Hippocampal formation (tissue), 2 donors: ENCODE measurements at regions not wholly inside any gene's neighbourhood (a gene's known extent, or its start where the extent isn't known, plus 50 kb on each side); places are given as distances from the start of the nearest gene placed in this dataset.

Source experiments
- DNase-seq, 2 donors: peaks; one replicate each; lab custom pipeline; 2025; lab: John Stamatoyannopoulos, UW

DNA sequence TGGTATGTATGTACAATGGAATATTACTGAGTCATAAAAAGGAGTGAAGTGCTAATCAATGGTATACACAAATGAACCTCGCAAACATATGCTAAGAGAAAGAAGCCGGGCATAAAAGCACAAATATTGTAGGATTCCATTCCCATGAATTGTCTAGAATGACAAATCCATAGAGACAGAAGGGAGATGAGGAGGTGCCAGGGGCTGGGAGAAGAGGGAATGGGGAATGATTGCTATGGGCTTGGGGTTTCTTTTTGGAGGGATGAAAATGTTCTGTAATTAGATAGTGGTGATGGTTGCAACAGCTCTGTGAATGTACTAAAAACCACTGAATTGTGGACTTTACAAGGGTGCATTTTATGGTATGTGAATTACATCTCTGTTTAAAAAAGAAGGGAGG is 73.5 kb downstream of the GLI2 start:
- DNase-seq = no peak

DNA sequence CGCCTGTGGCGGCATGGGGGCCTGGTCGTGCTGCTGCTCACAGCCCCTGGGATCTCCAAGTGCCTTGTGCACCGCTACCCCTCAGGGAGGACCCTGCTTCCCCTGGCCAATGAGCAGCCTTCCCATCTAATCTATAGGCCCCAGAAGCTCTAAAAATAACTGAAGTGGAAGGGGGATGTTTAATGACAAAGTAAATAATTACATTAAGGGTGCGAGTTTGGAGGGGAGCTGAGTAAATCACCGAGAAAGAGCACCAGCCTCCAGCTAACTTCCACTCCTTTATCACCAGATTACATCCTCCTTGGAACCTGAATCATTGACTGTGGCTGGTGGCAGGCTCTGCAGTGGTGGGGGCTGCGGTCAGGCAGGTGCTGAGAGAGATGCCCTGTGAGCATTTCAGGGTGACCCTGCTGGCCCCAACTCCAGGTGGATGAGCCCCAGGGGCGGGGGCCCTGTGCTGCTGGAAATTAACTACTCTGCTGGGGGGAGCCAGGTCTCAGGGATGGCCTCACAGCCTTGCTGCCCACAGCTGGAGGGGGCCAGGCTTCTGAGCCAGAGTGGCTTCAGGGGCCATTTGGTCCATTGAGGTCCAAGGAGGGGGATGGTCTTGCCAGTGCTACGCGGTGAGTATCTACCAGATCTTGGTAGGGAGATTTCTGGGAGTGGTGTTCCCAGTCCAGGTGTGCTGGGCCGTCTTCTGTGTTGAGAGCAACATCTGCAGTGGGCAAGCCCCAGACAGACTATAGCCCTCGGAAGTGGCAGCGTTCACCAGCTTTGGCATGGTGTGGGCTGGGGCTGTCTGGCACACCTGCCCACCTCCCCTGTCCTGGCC is 74.2 kb downstream of the GLI2 start:
- DNase-seq = no peak

DNA sequence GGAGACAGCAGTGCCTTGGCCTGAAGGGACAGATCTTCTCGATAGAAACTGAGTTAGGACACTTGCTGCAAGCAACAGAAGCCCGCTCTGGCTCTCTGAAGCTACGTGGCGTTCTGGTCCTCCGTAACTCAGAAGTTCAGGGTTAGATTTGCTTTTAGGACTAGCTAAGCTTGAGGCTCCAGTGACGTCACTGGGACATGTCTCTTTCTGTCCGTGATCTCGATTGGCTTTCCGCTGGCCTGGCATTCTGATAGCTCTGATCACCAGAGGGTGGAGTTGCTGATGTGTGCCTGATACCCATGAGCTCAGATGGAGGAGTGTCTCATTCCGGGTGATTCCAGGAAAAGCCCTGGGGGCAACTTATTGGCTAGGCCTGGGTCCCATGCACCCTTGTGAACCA is 75.0 kb downstream of the GLI2 start:
- DNase-seq = no peak

DNA sequence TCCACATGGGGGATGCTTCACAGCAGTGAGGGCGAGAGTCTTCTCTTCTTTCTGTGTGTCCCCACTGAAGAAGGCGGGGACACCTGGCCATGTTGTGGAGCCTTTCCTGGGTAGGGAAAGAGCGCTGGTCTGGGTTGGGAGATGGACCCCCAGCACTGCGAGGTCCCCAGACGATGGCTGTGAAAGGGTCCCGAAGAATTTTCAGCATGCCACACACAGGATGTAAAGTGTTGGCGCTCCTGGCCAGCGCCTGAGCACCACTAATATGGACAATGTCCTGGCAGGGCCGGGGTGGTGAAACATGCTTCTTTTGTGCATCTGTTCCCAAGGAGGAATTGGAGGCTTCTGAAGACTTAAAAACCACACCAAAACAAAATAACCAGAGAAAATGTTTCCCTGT is 77.2 kb downstream of the GLI2 start:
- DNase-seq = no peak

DNA sequence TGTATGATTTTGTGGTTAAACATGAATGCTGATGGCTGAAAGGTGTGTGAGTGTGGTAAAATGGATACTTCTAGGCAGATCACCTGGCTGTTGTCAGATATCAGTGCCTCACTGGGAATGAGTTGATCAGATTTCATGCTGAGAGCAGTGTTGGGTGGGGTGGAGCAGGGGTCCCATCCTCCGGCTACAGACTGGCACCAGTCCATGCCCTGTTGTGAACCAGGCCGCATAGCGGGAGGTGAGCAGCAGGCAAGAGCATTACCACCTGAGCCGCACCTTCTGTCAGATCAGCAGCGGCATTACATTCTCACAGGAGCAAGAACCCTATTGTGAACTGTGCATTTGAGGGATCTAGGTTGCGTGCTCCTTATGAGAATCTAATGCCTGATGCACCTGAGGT is 78.7 kb downstream of the GLI2 start:
- no peak for DNase-seq

DNA sequence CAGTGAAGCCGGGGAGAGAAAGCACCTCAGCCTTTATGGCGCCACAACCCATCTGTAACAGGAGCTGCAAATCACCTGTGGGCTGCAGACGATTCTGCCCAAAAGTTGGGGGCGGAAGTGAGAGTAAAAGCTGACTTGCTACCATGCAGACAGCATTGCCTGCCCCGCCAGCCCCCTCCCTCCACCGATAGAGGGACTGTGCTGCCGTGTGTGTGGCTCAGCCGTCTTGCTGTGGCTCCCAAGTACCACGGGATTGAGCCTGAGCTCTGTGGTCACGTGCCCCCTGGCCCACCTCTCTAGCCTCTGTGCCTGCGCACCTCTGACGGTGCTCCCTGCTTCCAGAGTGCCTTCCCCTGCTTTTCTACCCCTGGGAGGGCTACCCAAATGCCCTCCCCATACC is 79.6 kb downstream of the GLI2 start:
- DNase-seq = no peak

DNA sequence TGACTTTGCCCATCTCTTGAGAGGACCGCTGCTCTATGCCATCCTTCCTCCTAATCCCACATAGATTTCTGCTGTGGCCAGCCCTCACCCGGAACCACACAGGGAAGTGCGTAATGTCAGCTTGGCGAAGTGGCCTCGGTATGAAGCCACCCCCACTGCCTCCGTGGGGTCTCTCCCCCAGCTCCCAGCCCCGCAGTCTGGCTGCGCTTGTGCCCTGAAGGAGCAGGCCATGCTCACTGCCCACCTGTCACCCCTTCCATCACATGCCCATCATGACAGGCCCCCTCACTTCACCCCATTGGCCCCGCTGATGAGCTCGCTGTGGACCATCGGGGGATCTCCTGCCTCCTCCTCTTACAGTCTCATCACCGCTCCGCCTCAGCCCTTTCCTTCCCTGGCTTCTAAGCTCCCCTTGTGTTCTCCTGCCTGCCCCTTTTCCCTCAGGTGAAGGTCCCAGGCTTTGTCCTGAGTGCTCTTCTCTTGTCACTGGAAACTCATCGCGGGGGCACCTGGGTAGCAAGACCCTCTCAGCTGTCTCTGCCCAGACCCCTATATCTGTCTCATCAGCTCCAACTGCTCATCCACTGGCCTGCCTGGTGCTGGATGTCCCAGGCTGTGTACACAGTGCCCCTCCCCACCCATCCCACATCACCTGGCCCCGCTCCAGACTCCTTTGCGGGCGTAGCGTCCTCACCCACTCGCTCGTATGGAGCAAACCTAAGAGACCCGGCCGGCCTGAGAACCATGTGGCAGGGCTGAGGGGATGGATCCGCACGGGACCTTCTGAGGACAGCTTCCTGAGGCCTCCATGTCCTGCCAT is 81.7 kb downstream of the GLI2 start:
- DNase-seq = no peak

DNA sequence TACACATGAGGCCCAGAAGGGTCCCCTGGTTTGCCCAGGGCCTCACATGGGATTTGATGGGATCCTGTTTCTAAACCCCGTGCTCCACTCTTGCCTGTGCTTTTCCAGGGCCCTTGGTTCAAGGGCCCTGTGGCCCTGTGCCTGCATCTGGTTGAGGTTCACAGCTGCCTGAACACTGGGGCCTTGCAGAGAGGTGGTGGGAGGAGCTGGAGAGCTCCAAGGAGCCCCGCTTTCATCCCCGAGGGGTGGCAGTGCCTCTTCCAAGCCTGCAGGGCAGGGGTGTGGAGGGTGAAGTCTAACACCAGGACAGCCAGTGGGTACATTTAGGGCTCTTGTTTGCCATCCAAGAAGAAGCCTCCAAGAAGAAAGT is 82.3 kb downstream of the GLI2 start:
- DNase-seq = no peak

DNA sequence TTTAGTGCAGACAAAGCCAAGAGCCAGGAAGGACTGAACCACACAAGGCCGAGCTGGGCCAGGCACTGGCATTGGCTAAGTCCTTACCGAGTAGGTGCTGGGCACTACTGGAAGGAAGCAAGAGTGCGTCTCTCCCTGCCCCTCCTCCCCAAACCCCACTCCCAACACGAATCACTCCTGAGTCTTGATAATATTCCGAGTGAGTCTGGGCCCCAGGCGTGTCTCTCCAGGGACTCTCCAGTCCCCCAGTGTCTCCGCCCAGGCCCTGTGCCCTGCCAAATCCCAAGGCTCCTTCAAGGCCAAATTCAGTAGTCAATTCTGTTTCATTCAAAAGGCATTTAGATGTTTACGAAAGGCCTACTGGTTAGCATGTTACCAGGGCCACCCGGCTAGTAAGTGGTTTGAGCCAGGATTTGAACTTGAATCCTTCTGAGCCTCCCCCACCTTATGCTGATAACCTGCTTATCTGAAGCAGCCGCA is 82.8 kb downstream of the GLI2 start:
- no peak for DNase-seq

DNA sequence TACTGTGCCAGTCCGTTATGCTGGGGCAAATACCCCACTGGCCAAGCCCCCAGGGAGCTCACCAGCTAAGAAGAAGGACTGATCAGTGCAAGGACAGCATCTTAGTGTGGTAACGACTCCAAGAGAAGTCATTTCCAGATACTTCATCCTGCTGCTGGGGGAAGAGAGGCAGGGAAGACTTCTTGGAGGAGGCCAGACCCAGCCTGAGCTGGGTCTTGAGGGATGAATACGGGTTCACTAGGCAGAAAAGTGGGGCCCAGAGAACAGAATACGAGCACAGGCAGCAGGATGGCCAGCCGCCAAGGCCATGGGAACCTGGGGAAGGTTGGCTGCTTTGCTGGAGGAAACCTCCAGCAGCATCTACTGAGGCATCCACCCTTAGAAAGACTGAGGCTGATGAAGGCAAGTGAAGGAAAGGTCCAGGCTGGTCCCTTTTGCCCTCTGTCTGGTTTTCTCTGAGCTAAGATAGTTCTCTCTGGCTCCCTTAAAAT is 84.1 kb downstream of the GLI2 start:
- DNase-seq = no peak

DNA sequence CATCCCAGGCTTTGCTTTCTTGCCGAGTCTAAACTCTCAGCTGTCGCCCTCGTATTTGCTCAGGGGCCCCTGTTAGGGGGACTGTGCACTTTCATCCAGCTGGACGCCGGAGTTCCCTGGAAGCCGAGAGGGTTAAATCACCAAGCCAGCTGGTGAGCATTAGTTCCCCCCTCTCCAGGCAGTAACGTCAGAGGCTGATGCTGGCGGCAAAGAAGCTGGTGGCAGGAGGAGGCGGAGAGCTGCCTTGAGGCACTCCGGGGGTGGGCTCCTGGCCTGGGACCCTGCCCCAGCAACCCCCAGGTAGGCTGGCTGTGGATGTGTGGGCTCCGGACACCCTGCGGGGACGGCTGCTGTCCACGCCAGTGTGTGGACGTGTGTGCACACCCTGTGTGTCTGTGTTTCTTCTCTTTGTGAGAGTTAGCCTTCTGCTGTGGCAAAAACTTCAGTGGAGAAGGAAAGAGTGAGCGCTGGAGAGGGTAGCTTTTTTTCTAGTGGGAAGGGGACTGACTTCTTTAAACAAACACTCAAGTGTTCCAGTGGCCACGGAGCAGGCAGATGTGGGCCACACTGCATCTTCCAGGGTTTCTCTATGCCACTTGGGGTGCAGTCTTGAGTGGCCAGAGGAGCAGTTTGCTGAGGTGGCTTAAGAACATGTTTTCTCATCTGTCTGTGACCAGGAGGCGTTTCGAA is 84.7 kb downstream of the GLI2 start:
- no peak for DNase-seq

DNA sequence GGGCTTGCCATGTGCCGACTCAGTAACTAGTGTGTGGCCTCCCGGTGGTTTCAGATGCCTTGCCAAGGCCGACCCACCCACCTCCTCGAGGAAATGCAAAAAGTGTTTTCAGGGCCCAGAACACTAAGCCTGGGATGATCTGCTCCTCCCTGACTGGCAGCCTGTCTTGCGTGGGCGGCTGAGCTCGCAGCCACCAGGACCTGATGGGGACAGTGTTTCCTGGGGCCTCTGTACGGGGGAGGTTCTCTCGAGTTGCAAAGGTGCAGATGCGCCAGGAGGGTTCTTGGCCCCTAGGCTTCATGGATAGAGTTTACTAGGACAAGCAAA is 85.2 kb downstream of the GLI2 start:
- DNase-seq = no peak

DNA sequence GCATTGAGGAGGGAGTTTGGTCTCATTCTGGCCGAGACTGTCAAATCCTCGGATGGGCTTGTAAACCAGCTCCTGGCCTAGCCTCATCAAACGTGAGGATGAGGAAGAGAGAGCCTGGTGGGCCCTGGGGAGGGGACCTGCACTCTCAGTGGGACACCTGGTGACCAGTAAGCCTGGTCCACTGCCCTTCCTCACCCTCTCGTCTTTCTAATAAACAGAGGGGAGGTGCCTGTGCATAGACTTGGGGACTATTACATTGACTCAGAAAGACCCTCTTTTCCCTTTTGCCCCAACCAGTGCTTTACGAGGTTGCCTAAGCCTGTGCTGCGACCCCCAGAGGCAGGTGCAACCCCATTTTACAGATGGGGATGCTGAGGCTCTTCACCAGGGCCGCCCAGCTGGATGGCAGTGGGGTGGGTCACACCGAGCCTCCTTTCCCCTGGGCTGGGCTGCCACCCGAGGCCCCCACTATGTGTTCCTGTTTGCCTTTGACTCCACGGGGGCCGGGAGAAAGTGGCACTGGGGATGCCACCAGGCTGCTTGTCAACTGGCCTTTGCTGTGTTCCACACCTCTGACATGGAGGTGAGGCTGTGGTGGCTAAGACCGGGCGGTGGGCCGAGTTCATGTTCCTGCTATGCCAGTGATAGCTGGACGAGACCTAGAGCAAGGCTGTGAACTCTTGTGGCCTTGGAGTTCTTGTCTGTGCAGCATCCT is 85.9 kb downstream of the GLI2 start:
- DNase-seq = no peak

DNA sequence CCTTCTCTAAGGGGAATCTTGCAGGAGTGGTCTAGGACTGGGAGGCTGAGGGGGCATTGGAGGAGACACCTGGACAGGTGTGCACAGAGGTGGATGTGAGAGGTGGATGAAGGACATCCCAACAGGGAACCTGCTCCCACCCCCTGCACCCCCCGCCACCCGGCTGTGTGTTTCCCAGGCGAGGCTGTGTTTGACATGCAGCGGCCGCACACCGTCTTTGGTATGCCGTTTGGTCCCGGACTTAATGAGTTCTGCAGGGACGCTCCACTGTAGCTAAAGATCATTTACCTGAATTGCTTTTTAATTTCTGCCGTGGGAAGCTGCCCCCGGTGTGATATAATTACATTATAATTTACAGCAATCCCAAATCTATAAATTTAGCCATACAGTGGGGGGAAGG is 87.3 kb downstream of the GLI2 start:
- DNase-seq = no peak

DNA sequence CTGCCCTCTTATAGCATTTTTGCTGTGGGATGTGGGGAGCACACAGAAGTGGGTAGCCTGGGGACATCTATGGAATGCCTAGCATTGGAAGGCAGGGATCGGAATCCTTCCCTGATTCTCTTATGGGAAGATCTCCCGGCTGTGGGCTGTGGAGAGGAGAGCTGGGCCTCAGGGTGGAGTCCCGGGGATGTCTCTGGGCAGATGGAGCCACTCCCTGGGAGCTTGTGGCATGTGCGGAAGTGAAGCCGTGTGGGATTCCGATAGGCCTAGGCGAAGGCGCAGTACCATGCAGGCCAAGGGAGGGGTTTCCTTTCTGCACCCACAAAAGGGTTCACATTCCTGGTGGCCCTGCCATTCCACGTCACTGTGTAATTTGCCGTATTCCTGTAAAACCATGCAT is 87.9 kb downstream of the GLI2 start:
- no peak for DNase-seq

DNA sequence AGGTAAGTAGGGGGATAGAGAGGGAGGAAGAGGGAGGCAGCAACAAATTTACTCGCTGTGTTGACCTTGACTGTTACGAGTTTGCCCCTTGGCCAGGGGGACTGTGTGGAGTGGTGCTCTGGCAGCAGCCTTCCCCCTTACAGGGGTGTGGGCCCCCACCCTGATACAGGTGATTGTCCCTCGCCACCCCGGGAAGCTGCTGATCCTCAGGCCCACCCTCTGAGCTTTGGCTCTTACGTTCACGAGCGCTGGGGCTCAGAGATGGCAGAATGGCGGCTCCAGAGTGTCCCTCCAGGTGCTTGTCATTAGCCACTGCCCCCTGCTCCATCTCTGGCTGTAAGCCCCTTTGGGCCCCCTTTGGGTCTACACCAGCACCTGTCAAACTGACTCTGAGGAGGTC is 88.6 kb downstream of the GLI2 start:
- no peak for DNase-seq

DNA sequence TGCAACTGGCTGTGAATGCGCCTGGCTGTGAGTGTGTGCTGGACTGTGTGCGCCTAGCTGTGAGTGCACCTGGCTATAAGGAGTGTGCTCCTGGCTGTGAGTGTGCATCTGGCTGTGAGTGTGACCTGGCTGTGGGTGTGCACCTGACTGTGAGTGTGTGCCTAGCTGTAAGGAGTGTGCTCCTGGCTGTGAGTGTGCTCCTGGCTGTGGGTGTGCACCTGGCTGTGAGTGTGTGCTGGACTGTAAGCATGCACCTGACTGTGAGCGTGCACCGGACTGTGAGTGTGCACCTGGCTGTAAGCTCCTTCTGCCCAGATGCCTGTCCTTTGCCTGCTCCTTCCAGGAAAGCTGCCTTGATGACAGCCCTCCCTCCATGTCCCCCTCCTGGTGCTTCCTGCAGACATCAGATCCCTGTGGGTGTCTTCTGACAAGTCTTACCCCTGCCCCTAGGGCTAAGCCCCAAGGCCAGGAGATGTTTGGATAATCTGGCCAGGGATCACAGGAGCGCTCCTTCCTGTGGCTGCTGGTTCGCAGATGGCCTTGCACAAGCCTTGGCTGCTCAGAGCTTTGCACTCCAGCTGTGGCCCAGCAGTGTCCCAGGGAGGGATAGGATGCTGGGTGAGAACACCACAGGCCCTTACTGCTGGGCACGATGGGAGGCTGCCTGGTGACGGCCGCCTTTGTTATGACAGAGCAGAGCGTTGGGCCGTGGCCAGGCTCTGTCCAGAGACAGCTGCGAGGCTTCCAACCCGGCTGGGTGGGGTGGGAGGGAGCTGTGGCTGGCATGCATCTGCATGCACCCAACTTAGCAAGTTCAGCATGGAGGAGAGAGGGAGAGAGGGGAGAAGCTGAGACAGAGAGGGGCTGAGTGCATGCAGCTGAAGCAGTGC is 89.9 kb downstream of the GLI2 start:
- DNase-seq = peak; percentile 69 to 89

DNA sequence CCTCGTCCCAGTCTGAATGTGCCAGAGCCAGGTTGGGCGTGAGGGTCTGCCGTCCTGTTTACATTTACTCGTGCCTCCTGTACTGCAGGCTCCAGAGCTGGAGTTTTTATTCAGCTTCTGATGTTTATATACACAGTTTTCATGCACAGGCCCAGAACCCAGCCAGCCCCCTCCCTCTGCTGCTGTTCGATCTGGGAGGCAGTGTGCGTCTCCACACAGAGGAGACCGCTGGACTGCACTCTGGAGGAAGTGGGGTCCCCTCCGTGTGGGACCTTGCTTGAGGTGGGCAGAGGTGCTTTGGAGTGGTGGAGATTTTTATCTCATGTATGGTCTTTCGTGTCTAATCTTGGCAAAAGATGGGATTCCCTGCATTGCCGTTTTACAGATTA is 90.6 kb downstream of the GLI2 start:
- DNase-seq = no peak

DNA sequence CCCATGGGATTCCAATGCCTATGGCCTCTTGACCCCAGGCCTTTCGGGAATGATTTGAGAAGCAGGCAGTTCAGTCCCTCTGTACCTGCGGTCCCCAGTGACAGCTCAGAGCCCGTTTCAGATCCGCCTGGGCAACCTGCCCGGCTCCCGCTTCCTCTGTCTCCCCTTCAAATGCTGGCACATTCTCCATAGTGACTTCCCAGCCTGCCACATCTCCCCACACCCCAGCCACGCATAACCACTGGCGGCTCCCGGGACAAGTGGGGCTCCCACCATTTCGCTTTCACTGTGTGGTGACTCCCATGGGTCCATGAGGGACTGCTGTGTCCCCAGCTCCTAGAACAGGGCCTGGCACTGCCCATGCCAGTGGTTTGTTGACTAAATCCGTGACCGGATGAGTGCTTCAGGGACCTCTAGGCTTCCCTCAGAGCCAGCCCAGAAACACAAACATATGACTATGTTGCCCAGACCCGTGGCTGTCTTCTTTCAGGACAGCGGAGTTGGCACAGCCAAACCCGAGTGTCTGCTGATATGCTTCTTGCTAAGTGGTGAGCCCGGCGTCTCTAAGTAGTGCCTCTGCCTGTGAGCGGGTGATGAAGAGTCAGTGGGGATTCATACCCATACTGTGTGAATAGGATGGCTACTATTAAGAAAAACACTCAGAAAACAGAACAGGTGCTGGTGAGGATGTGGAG is 91.2 kb downstream of the GLI2 start:
- DNase-seq = no peak

DNA sequence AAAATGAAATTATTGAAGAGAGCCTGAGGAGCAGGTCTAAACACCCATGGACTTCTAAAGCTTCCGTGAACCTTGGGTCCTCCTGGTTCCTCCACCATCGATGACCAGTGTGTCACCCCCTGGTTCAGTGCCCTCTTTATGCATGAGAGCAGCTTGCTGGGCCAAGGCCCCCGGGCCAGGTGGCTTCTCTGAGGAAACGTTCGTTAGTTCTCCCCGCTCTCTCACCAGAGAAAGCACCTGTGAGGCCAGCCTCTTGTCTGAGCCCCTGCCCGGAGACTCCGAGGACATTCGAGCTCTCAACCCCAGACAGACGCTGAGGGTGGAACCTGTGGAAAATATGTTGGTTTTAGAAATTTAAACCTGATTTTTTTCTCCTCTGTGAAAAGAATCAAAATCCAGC is 92.4 kb downstream of the GLI2 start:
- DNase-seq = no peak
